ENCODE measurements at regions not wholly inside any gene's neighbourhood (a gene's known extent, or its start where the extent isn't known, plus 50 kb on each side); places are given as distances from the start of the nearest gene placed in this dataset.
A peak's percentile ranks its signal among the peaks of the same experiment; 100 is the strongest.
"Not testable (repeated sequence)": the region's sequence is repeated elsewhere in the genome, so short reads cannot be mapped to it uniquely, and the experiment has no call there.

- Histone ChIP-seq H3K9me3 (ENCODE audit: low read depth, low read length, poor library complexity, severe bottlenecking) (no peaks in the 10 kb centered on the region), H3K27me3 (replicated peaks; ENCODE audit: insufficient read depth, low read depth, low read length, poor library complexity) (no peaks in the 10 kb centered on the region), H3K27ac (ENCODE audit: low read depth, low read length, poor library complexity, severe bottlenecking) (no peak overlapping the region), H3K4me1 (ENCODE audit: insufficient read depth, low read length, poor library complexity, severe bottlenecking) (no peaks in the 10 kb centered on the region), H3K4me3 (ENCODE audit: low read depth, low read length, poor library complexity, severe bottlenecking) (no peak overlapping the region), H3K36me3 (ENCODE audit: insufficient read depth, low read length, poor library complexity, severe bottlenecking) (no peaks in the 10 kb centered on the region)
- POLR2A ChIA-PET (ENCODE audit: low non-redundant PET) = no interaction called here
- peak; percentile 14 for DNase-seq (ENCODE audit: low spot score)
- CTCF ChIA-PET = no interaction called here
- TF ChIP-seq CTCF (conservative IDR thresholded peaks at IDR 0.05; ENCODE audit: low read depth, low read length) (no peak), EZH2 (IDR thresholded peaks at IDR 0.05; ENCODE audit: borderline replicate concordance, low read depth, low read length, poor library complexity, severe bottlenecking) (no peak)
- intact Hi-C loops (cut with micrococcal nuclease; ENCODE audit: unreplicated experiment) = no loop called here
- no TSS peak for BruUV-seq (replicated peaks)
Observed at GRCh38 chr1:24248859-24249258, 61.8 kb upstream of the IFNLR1 start.

- CTCF ChIA-PET; H3K4me3 ChIP-seq (ENCODE audit: low read depth, low read length, poor library complexity, severe bottlenecking); POLR2A ChIA-PET (ENCODE audit: low non-redundant PET); H3K27me3 ChIP-seq (replicated peaks; ENCODE audit: insufficient read depth, low read depth, low read length, poor library complexity); BruUV-seq (replicated peaks); intact Hi-C loops (cut with micrococcal nuclease; ENCODE audit: unreplicated experiment); H3K9me3 ChIP-seq (ENCODE audit: low read depth, low read length, poor library complexity, severe bottlenecking); DNase-seq (ENCODE audit: low spot score); H3K36me3 ChIP-seq (ENCODE audit: insufficient read depth, low read length, poor library complexity, severe bottlenecking); H3K4me1 ChIP-seq (ENCODE audit: insufficient read depth, low read length, poor library complexity, severe bottlenecking); H3K27ac ChIP-seq (ENCODE audit: low read depth, low read length, poor library complexity, severe bottlenecking): not testable (repeated sequence)
Observed at GRCh38 chr1:24247337-24247736, 60.2 kb upstream of the IFNLR1 start.

- H3K36me3 ChIP-seq (ENCODE audit: insufficient read depth, low read length, poor library complexity, severe bottlenecking) = no peaks in the 10 kb centered on the region
- intact Hi-C loops (cut with micrococcal nuclease; ENCODE audit: unreplicated experiment) = no loop called here
- ChIA-PET POLR2A (ENCODE audit: low non-redundant PET) (no interaction called here), CTCF (no interaction called here)
- TF ChIP-seq EZH2 (IDR thresholded peaks at IDR 0.05; ENCODE audit: borderline replicate concordance, low read depth, low read length, poor library complexity, severe bottlenecking) = no peak
- TF ChIP-seq CTCF (conservative IDR thresholded peaks at IDR 0.05; ENCODE audit: low read depth, low read length) = no peak
- no peaks in the 10 kb centered on the region for H3K4me1 ChIP-seq (ENCODE audit: insufficient read depth, low read length, poor library complexity, severe bottlenecking)
- H3K9me3 ChIP-seq (ENCODE audit: low read depth, low read length, poor library complexity, severe bottlenecking) = no peaks in the 10 kb centered on the region
- no TSS peak for BruUV-seq (replicated peaks)
- H3K27ac ChIP-seq (ENCODE audit: low read depth, low read length, poor library complexity, severe bottlenecking) = no peak overlapping the region
- no peaks in the 10 kb centered on the region for H3K27me3 ChIP-seq (replicated peaks; ENCODE audit: insufficient read depth, low read depth, low read length, poor library complexity)
- peak; percentile 55 for DNase-seq (ENCODE audit: low spot score)
- H3K4me3 ChIP-seq (ENCODE audit: low read depth, low read length, poor library complexity, severe bottlenecking) = no peak overlapping the region
Observed at GRCh38 chr1:24244519-24245268, 57.6 kb upstream of the IFNLR1 start.

GRCh38 chr1:24237750-24238395, 50.8 kb upstream of the IFNLR1 start:
- ChIA-PET CTCF (no interaction called here), POLR2A (ENCODE audit: low non-redundant PET) (no interaction called here)
- no peak overlapping the region for H3K27ac ChIP-seq (ENCODE audit: low read depth, low read length, poor library complexity, severe bottlenecking)
- H3K36me3 ChIP-seq (ENCODE audit: insufficient read depth, low read length, poor library complexity, severe bottlenecking) = no peaks in the 10 kb centered on the region
- BruUV-seq (replicated peaks) = no TSS peak
- intact Hi-C loops (cut with micrococcal nuclease; ENCODE audit: unreplicated experiment) = no loop called here
- no peak overlapping the region for H3K4me3 ChIP-seq (ENCODE audit: low read depth, low read length, poor library complexity, severe bottlenecking)
- no peaks in the 10 kb centered on the region for H3K4me1 ChIP-seq (ENCODE audit: insufficient read depth, low read length, poor library complexity, severe bottlenecking)
- TF ChIP-seq EZH2 (IDR thresholded peaks at IDR 0.05; ENCODE audit: borderline replicate concordance, low read depth, low read length, poor library complexity, severe bottlenecking) (no peak), CTCF (conservative IDR thresholded peaks at IDR 0.05; ENCODE audit: low read depth, low read length) (no peak)
- no peaks in the 10 kb centered on the region for H3K9me3 ChIP-seq (ENCODE audit: low read depth, low read length, poor library complexity, severe bottlenecking)
- DNase-seq (ENCODE audit: low spot score) = no peak
- H3K27me3 ChIP-seq (replicated peaks; ENCODE audit: insufficient read depth, low read depth, low read length, poor library complexity) = no peaks in the 10 kb centered on the region

Measured in A673 (cell line).